IMR-90 (cell line): ENCODE measurements at regions not wholly inside any gene's neighbourhood (a gene's known extent, or its start where the extent isn't known, plus 50 kb on each side); places are given as distances from the start of the nearest gene placed in this dataset.

Source experiments
- ATAC-seq: fragments of 200-7000 bp; cut with Tn5 transposase; 2 replicates; pipeline ENCODE4 v1.9.1; 2020; ENCODE audit warnings: low read depth, mild to moderate bottlenecking, moderate library complexity
- BruUV-seq: library from RNA; stranded (reverse); fragments of 400-500 nt; replicated peaks from 2 replicates; lab custom pipeline; 2021; lab: Mats Ljungman, UMichigan
- CTCF ChIA-PET: fragments of 300-600 bp; formaldehyde crosslinking; extraction: SDS; loops from one replicate; lab custom pipeline; 2021; ENCODE audit warnings: antibody characterized with exemption; lab: Yijun Ruan, JAX
- POLR2A ChIA-PET: fragments of 300-600 bp; sonication (Branson Sonifier 250); formaldehyde crosslinking; loops from one replicate; lab custom pipeline; 2022; ENCODE audit warnings: antibody characterized with exemption; ENCODE audit not compliant: unreplicated experiment; lab: Charles Lee
- DNase-seq: peaks from one replicate; pipeline ENCODE4 v3.0.0; 2013
- H2AFZ ChIP-seq: replicated peaks from 2 replicates; pipeline ENCODE3; 2013; ENCODE audit warnings: low read length, mild to moderate bottlenecking; ENCODE audit not compliant: poor library complexity
- H2AK5ac ChIP-seq: 2 replicates; pipeline ENCODE4 v1.6.1; 2013; ENCODE audit warnings: low read depth, low read length, inconsistent platforms
- H2AK9ac ChIP-seq: replicated peaks from 2 replicates; pipeline ENCODE3; 2013; ENCODE audit warnings: mild to moderate bottlenecking, low read depth, low read length, moderate library complexity; ENCODE audit not compliant: poor library complexity
- H2BK120ac ChIP-seq: 2 replicates; pipeline ENCODE4 v1.6.1; 2013; ENCODE audit warnings: low read depth, low read length, inconsistent platforms
- H2BK15ac ChIP-seq: 3 replicates; pipeline ENCODE4 v1.6.1; 2013; ENCODE audit warnings: low read depth, low read length, inconsistent platforms
- H2BK20ac ChIP-seq: 2 replicates; pipeline ENCODE4 v1.6.1; 2013; ENCODE audit warnings: low read depth, mild to moderate bottlenecking, inconsistent platforms, low read length, moderate library complexity
- H2BK5ac ChIP-seq: 2 replicates; pipeline ENCODE4 v1.6.1; 2013; ENCODE audit warnings: mild to moderate bottlenecking, low read depth, low read length, inconsistent platforms; ENCODE audit not compliant: poor library complexity, severe bottlenecking
- H3K14ac ChIP-seq: replicated peaks from 2 replicates; pipeline ENCODE4 v1.6.1; 2013; ENCODE audit warnings: low read depth, low read length, inconsistent platforms
- H3K18ac ChIP-seq: 2 replicates; pipeline ENCODE4 v1.6.1; 2013; ENCODE audit warnings: low read depth, low read length, control low read depth
- H3K23ac ChIP-seq: 2 replicates; pipeline ENCODE4 v1.6.1; 2013; ENCODE audit warnings: low read depth, low read length, inconsistent platforms
- H3K27ac ChIP-seq: 2 replicates; pipeline ENCODE4 v1.5.1; 2013; ENCODE audit warnings: mild to moderate bottlenecking, control low read depth, low read length; ENCODE audit not compliant: insufficient read depth
- H3K27me3 ChIP-seq: 2 replicates; pipeline ENCODE4 v1.6.1; 2013; ENCODE audit warnings: low read length; ENCODE audit not compliant: control insufficient read depth, insufficient read depth
- H3K36me3 ChIP-seq: 2 replicates; pipeline ENCODE4 v1.6.1; 2013; ENCODE audit warnings: low read length, mixed read lengths; ENCODE audit not compliant: control insufficient read depth, insufficient read depth
- H3K4ac ChIP-seq: 2 replicates; pipeline ENCODE4 v1.6.1; 2013; ENCODE audit warnings: low read depth, low read length, inconsistent platforms
- H3K4me1 ChIP-seq: 2 replicates; pipeline ENCODE4 v1.6.1; 2013; ENCODE audit warnings: low read length, mixed read lengths; ENCODE audit not compliant: control insufficient read depth, insufficient read depth
- H3K4me2 ChIP-seq: 2 replicates; pipeline ENCODE4 v1.6.1; 2013; ENCODE audit warnings: low read depth, mild to moderate bottlenecking, control low read depth, low read length, moderate library complexity
- H3K4me3 ChIP-seq: 2 replicates; pipeline ENCODE4 v1.5.1; 2013; ENCODE audit warnings: low read depth, mild to moderate bottlenecking, control low read depth, low read length, moderate library complexity; ENCODE audit not compliant: insufficient read depth
- H3K56ac ChIP-seq: 2 replicates; pipeline ENCODE4 v1.6.1; 2013; ENCODE audit warnings: low read length, inconsistent platforms; ENCODE audit not compliant: insufficient read depth; ENCODE audit errors: extremely low read depth
- H3K79me1 ChIP-seq, 2 experiments: 2 replicates each; pipeline ENCODE4 v1.6.1; 2013; ENCODE audit warnings: low read length in 2 of 2, inconsistent platforms in 1 of 2, low read depth in 1 of 2
- H3K9ac ChIP-seq: 2 replicates; pipeline ENCODE4 v1.6.1; 2013; ENCODE audit warnings: low read depth, low read length, control low read depth
- H3K9me1 ChIP-seq: 2 replicates; pipeline ENCODE4 v1.6.1; 2013; ENCODE audit warnings: low read length, inconsistent platforms; ENCODE audit not compliant: insufficient read depth
- H3K9me3 ChIP-seq: 2 replicates; pipeline ENCODE4 v1.6.1; 2013; ENCODE audit warnings: low read length; ENCODE audit not compliant: control insufficient read depth, insufficient read depth
- H4K20me1 ChIP-seq: 2 replicates; pipeline ENCODE4 v1.6.1; 2013; ENCODE audit warnings: low read length, inconsistent platforms; ENCODE audit not compliant: insufficient read depth
- H4K5ac ChIP-seq: 2 replicates; pipeline ENCODE4 v1.6.1; 2013; ENCODE audit warnings: mild to moderate bottlenecking, low read depth, low read length, control low read depth
- H4K8ac ChIP-seq, 2 experiments: 2 replicates each; pipeline ENCODE4 v1.6.1; 2013; ENCODE audit warnings: low read depth in 2 of 2, low read length in 2 of 2, control low read depth in 1 of 2, inconsistent platforms in 1 of 2
- H4K91ac ChIP-seq: 2 replicates; pipeline ENCODE4 v1.6.1; 2013; ENCODE audit warnings: low read depth, low read length, inconsistent platforms; ENCODE audit not compliant: insufficient read depth
- CEBPB ChIP-seq: IDR thresholded peaks from 2 replicates; pipeline ENCODE4 v1.6.1; 2012; ENCODE audit warnings: low read depth, low read length, improper control_type of control experiment
- CHD1 ChIP-seq: IDR thresholded peaks from 2 replicates; pipeline ENCODE4 v1.6.1; 2012; ENCODE audit warnings: low read depth, low read length, improper control_type of control experiment
- FOS ChIP-seq: fragments of 150-350 bp; IDR thresholded peaks from 2 replicates; pipeline ENCODE4 v1.6.1; 2016; ENCODE audit warnings: low read depth, low read length
- MAFK ChIP-seq: IDR thresholded peaks from 2 replicates; pipeline ENCODE4 v1.6.1; 2012; ENCODE audit warnings: low read depth, low read length, improper control_type of control experiment
- MXI1 ChIP-seq: IDR thresholded peaks from 2 replicates; pipeline ENCODE4 v1.6.1; 2012; ENCODE audit warnings: low read depth, mild to moderate bottlenecking, low read length, moderate library complexity, borderline replicate concordance
- NFE2L2 ChIP-seq: fragments of 150-350 bp; IDR thresholded peaks from 2 replicates; pipeline ENCODE4 v1.6.1; 2016; ENCODE audit warnings: low read depth, mild to moderate bottlenecking, low read length
- POLR2A ChIP-seq: IDR thresholded peaks from 2 replicates; pipeline ENCODE4 v1.6.1; 2012; ENCODE audit warnings: mild to moderate bottlenecking, low read depth, low read length
- RAD21 ChIP-seq: IDR thresholded peaks from 2 replicates; pipeline ENCODE4 v1.6.1; 2012; ENCODE audit warnings: low read length, improper control_type of control experiment
- RCOR1 ChIP-seq: IDR thresholded peaks from 2 replicates; pipeline ENCODE4 v1.6.1; 2012; ENCODE audit warnings: mild to moderate bottlenecking, low read length, improper control_type of control experiment; ENCODE audit not compliant: insufficient replicate concordance
- RFX5 ChIP-seq: IDR thresholded peaks from 2 replicates; pipeline ENCODE4 v1.8.0; 2012; ENCODE audit warnings: low read depth, mild to moderate bottlenecking, low read length, moderate library complexity
- WGBS, 2 experiments: methylation state at CpG; one replicate each; pipeline versions ENCODE4 v1.1.5 to v1.1.7; 2013; ENCODE audit warnings: missing lambda C conversion rate in 2 of 2; ENCODE audit not compliant: insufficient read length in 1 of 2; ENCODE audit errors: extremely low coverage in 2 of 2; 5-methylcytosine and 5-hydroxymethylcytosine counted together
- dilution Hi-C: fragments of 300-500 bp; cut with HindIII; formaldehyde crosslinking; loops from one replicate; pipeline ENCODE4 v1.14.3; 2018; ENCODE audit warnings: low sequenced_read_pairs; ENCODE audit not compliant: unreplicated experiment
- in situ Hi-C: fragments of 300-500 bp; cut with MboI; formaldehyde crosslinking; loops from 3 replicates; pipeline ENCODE4 v1.14.3; 2019; ENCODE audit warnings: low sequenced_read_pairs, inconsistent platforms, mixed read lengths
- intact Hi-C: fragments of 100-400 bp; cut with micrococcal nuclease; formaldehyde crosslinking; loops from 2 replicates; pipeline ENCODE4 v1.10.0; 2022
- TF ChIP-seq, protein P1 (sequence below): fragments of 150-350 bp; IDR thresholded peaks from 2 replicates; pipeline ENCODE4 v1.6.1; 2017; ENCODE audit warnings: mild to moderate bottlenecking, antibody characterized with exemption, low read length, low read depth
- TF ChIP-seq, protein P2 (sequence below): conservative IDR thresholded peaks from 2 replicates; pipeline ENCODE4 v1.5.1; 2012; ENCODE audit warnings: mild to moderate bottlenecking, low read depth, low read length, improper control_type of control experiment

DNA sequence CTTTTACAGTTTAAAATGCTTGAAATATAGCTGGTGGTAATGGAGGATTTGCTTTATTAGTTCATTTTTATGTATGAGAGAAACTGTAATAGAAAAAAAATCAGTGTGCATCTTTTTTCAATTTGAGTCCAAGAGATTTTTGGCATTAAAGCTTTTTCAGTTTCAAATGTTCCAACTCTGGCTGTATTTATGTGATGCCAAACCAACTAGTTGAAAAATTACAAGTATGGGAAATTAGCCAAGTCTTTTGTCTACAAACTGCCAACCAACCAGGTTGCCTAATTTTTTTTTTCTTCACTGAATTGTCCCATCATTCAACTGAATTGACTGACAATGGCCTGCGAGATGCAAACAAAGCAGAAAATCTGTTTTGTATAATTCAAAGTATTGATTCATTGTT, 95.7 kb downstream of the ICOS start:
- no peak for ATAC-seq
- H3K23ac ChIP-seq = no peak overlapping the region
- no peak overlapping the region for H3K4ac ChIP-seq
- CTCF ChIA-PET = no interaction called here
- H3K9me1 ChIP-seq = no peaks in the 10 kb centered on the region
- DNase-seq = no peak
- no peak overlapping the region for H2BK20ac ChIP-seq
- H4K5ac ChIP-seq = no peak overlapping the region
- no TSS peak for BruUV-seq
- H2BK120ac ChIP-seq = no peak overlapping the region
- no peak overlapping the region for H3K4me2 ChIP-seq
- dilution Hi-C loops = no loop called here
- POLR2A ChIA-PET = no interaction called here
- H2AK9ac ChIP-seq = no peak overlapping the region
- no CpG with 5 or more reads among the region's 1 CpG for WGBS, 2 experiments
- no peak overlapping the region for H4K8ac ChIP-seq
- no peak overlapping the region for H2AK5ac ChIP-seq
- no peak overlapping the region for H3K9ac ChIP-seq
- in situ Hi-C loops = no loop called here
- H4K91ac ChIP-seq = no peak overlapping the region
- peaks cover 5% of the 10 kb centered on the region for H3K27me3 ChIP-seq
- no peaks in the 10 kb centered on the region for H3K79me1 ChIP-seq
- no peak overlapping the region for H3K18ac ChIP-seq
- no peak for TF ChIP-seq FOS
- no peak for TF ChIP-seq RAD21
- no peak for TF ChIP-seq MAFK
- no peak for TF ChIP-seq NFE2L2
- TF ChIP-seq CEBPB = no peak
- TF ChIP-seq, protein P1, sequence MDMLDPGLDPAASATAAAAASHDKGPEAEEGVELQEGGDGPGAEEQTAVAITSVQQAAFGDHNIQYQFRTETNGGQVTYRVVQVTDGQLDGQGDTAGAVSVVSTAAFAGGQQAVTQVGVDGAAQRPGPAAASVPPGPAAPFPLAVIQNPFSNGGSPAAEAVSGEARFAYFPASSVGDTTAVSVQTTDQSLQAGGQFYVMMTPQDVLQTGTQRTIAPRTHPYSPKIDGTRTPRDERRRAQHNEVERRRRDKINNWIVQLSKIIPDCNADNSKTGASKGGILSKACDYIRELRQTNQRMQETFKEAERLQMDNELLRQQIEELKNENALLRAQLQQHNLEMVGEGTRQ = no peak
- no peak for TF ChIP-seq POLR2A
- no peak for TF ChIP-seq RFX5
- TF ChIP-seq, protein P2, sequence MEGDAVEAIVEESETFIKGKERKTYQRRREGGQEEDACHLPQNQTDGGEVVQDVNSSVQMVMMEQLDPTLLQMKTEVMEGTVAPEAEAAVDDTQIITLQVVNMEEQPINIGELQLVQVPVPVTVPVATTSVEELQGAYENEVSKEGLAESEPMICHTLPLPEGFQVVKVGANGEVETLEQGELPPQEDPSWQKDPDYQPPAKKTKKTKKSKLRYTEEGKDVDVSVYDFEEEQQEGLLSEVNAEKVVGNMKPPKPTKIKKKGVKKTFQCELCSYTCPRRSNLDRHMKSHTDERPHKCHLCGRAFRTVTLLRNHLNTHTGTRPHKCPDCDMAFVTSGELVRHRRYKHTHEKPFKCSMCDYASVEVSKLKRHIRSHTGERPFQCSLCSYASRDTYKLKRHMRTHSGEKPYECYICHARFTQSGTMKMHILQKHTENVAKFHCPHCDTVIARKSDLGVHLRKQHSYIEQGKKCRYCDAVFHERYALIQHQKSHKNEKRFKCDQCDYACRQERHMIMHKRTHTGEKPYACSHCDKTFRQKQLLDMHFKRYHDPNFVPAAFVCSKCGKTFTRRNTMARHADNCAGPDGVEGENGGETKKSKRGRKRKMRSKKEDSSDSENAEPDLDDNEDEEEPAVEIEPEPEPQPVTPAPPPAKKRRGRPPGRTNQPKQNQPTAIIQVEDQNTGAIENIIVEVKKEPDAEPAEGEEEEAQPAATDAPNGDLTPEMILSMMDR = no peak
- no peak for TF ChIP-seq MXI1
- TF ChIP-seq RCOR1 = no peak
- TF ChIP-seq CHD1 = no peak
- no peaks in the 10 kb centered on the region for H4K20me1 ChIP-seq
- H3K56ac ChIP-seq = no peak overlapping the region
- H3K27ac ChIP-seq = no peak overlapping the region
- no peak overlapping the region for H3K4me3 ChIP-seq
- intact Hi-C loops = no loop called here
- no peaks in the 10 kb centered on the region for H3K4me1 ChIP-seq
- no peak overlapping the region for H2AFZ ChIP-seq
- H3K36me3 ChIP-seq = no peaks in the 10 kb centered on the region
- H3K14ac ChIP-seq = no peak overlapping the region
- H3K9me3 ChIP-seq = no peaks in the 10 kb centered on the region
- no peak overlapping the region for H2BK15ac ChIP-seq
- no peak overlapping the region for H2BK5ac ChIP-seq
